ENCODE measurements at regions not wholly inside any gene's neighbourhood (a gene's known extent, or its start where the extent isn't known, plus 50 kb on each side); places are given as distances from the start of the nearest gene placed in this dataset.

DNA sequence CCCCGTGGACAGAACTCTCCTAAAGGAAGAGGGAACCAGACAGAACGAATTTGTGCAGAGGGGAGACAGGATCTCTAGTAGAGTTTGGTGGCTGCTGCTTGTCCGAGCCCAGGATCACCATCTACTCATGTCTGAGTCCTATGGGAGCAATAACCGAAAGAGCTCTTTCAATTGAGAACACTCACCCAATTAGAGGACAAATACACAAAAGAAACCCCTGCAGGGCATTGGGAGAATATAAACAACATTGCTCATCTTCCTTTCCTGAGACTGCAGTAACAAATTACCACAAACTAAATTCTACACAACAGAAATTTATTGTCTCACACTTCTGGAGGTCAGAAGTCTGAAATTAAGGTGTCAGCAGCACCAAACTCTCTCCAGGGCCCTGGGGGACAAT lies 65.6 kb downstream of the SPINK2 start:
- no peaks in the 10 kb centered on the region for H4K20me1 ChIP-seq (ENCODE audit: insufficient read depth, low read length)
- H3K4me3 Mint-ChIP-seq = no peak overlapping the region
- peaks cover 20 to 26% of the 10 kb centered on the region in 2 donors for H3K4me1 ChIP-seq (ENCODE audit: control insufficient read depth in 1 of 2, insufficient read depth in 2 of 2, low read length in 2 of 2)
- no peak overlapping the region for H2AFZ ChIP-seq (ENCODE audit: insufficient read depth, low read depth, low read length, poor library complexity, severe bottlenecking)
- H3K4me1 Mint-ChIP-seq = peaks cover 31% of the 10 kb centered on the region
- H3K9ac ChIP-seq (ENCODE audit: insufficient read depth, low read length, poor library complexity, severe bottlenecking) = no peak overlapping the region
- no peaks in the 10 kb centered on the region for H3K9me3 ChIP-seq (replicated peaks in 1 of 2; ENCODE audit: control insufficient read depth in 1 of 2, insufficient read depth in 1 of 2, low read length in 2 of 2)
- H3K27ac ChIP-seq (ENCODE audit: low read depth in 1 of 2, low read length in 2 of 2) = no peak overlapping the region
- H3K27ac Mint-ChIP-seq = no peak overlapping the region
- DNase-seq = no peak
- H3K9me3 Mint-ChIP-seq = peaks cover under 1 to 5% (median 2%) of the 10 kb centered on the region in 7 donors
- H3K27me3 ChIP-seq (ENCODE audit: control insufficient read depth in 2 of 2, insufficient read depth in 2 of 2, low read length in 2 of 2) = no peaks in the 10 kb centered on the region
- 33% methylated on average over 1 of the region's 4 CpGs for WGBS (ENCODE audit: insufficient coverage)
- intact Hi-C loops (cut with micrococcal nuclease) = no loop called here
- no peak overlapping the region for H3K4me2 ChIP-seq (replicated peaks; ENCODE audit: extremely low read depth, low read length, poor library complexity, severe bottlenecking)
- TF ChIP-seq, protein P1, sequence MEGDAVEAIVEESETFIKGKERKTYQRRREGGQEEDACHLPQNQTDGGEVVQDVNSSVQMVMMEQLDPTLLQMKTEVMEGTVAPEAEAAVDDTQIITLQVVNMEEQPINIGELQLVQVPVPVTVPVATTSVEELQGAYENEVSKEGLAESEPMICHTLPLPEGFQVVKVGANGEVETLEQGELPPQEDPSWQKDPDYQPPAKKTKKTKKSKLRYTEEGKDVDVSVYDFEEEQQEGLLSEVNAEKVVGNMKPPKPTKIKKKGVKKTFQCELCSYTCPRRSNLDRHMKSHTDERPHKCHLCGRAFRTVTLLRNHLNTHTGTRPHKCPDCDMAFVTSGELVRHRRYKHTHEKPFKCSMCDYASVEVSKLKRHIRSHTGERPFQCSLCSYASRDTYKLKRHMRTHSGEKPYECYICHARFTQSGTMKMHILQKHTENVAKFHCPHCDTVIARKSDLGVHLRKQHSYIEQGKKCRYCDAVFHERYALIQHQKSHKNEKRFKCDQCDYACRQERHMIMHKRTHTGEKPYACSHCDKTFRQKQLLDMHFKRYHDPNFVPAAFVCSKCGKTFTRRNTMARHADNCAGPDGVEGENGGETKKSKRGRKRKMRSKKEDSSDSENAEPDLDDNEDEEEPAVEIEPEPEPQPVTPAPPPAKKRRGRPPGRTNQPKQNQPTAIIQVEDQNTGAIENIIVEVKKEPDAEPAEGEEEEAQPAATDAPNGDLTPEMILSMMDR (IDR thresholded peaks at IDR 0.05) = no peak
- H3K36me3 Mint-ChIP-seq = no peaks in the 10 kb centered on the region
- no peak overlapping the region for H3K4me3 ChIP-seq (replicated peaks in 1 of 3; ENCODE audit: low read depth in 2 of 3, low read length in 3 of 3)
- no peaks in the 10 kb centered on the region for H3K36me3 ChIP-seq (replicated peaks in 1 of 2; ENCODE audit: control insufficient read depth in 1 of 2, insufficient read depth in 2 of 2, low read length in 2 of 2)
- H3K79me2 ChIP-seq (ENCODE audit: insufficient read depth, low read length) = no peaks in the 10 kb centered on the region
- peaks cover 0 to 4% (median 0%) of the 10 kb centered on the region in 3 donors for H3K27me3 Mint-ChIP-seq (ENCODE audit: low read depth in 3 of 3)

DNA sequence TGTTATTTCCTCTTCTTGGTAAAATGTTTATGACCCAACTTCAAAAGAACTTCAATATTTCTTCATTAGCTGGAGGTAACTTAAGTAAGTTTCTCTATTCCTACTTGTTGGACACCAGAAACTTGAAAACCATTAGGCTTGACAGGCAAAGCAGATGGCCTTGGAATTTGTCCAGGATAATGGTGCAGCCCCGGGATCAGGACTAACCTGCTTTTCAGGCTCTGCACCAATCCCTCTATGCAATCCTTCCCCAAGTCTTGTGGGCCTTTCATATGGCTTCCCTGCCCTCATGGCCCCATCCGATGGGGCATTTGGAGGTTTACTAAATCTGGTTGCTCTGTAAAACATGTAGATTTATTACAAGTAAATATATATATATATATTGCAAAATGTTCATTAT lies 68.5 kb downstream of the SPINK2 start:
- H3K27me3 Mint-ChIP-seq (ENCODE audit: low read depth in 3 of 3) = peaks cover 0 to 3% (median 0%) of the 10 kb centered on the region in 3 donors
- no peaks in the 10 kb centered on the region for H4K20me1 ChIP-seq (ENCODE audit: insufficient read depth, low read length)
- H3K4me3 ChIP-seq (replicated peaks in 1 of 3; ENCODE audit: low read depth in 2 of 3, low read length in 3 of 3) = no peak overlapping the region
- H3K4me1 Mint-ChIP-seq = peaks cover 22% of the 10 kb centered on the region
- no peaks in the 10 kb centered on the region for H3K27me3 ChIP-seq (ENCODE audit: control insufficient read depth in 2 of 2, insufficient read depth in 2 of 2, low read length in 2 of 2)
- peaks cover 0 to 4% of the 10 kb centered on the region in 2 donors for H3K9me3 ChIP-seq (replicated peaks in 1 of 2; ENCODE audit: control insufficient read depth in 1 of 2, insufficient read depth in 1 of 2, low read length in 2 of 2)
- no peak overlapping the region for H3K27ac Mint-ChIP-seq
- WGBS (ENCODE audit: insufficient coverage) = 40% methylated on average over 1 of the region's 2 CpGs
- no peak overlapping the region for H3K9ac ChIP-seq (ENCODE audit: insufficient read depth, low read length, poor library complexity, severe bottlenecking)
- H2AFZ ChIP-seq (ENCODE audit: insufficient read depth, low read depth, low read length, poor library complexity, severe bottlenecking) = no peak overlapping the region
- no peak overlapping the region for H3K4me3 Mint-ChIP-seq
- H3K79me2 ChIP-seq (ENCODE audit: insufficient read depth, low read length) = no peaks in the 10 kb centered on the region
- TF ChIP-seq, protein P1 (IDR thresholded peaks at IDR 0.05) = no peak
- H3K4me1 ChIP-seq (ENCODE audit: control insufficient read depth in 1 of 2, insufficient read depth in 2 of 2, low read length in 2 of 2) = peaks cover 12 to 19% of the 10 kb centered on the region in 2 donors
- peaks cover 1 to 13% (median 7%) of the 10 kb centered on the region in 7 donors for H3K9me3 Mint-ChIP-seq
- H3K27ac ChIP-seq (ENCODE audit: low read depth in 1 of 2, low read length in 2 of 2) = no peak overlapping the region
- no peaks in the 10 kb centered on the region for H3K36me3 ChIP-seq (replicated peaks in 1 of 2; ENCODE audit: control insufficient read depth in 1 of 2, insufficient read depth in 2 of 2, low read length in 2 of 2)
- H3K4me2 ChIP-seq (replicated peaks; ENCODE audit: extremely low read depth, low read length, poor library complexity, severe bottlenecking) = no peak overlapping the region
- intact Hi-C loops (cut with micrococcal nuclease) = no loop called here
- no peaks in the 10 kb centered on the region for H3K36me3 Mint-ChIP-seq
- no peak for DNase-seq

Data from CD14-positive monocyte (primary cell).